Uterus (tissue), 2 donors: ENCODE measurements at regions not wholly inside any gene's neighbourhood (a gene's known extent, or its start where the extent isn't known, plus 50 kb on each side); places are given as distances from the start of the nearest gene placed in this dataset.

Experiments used
- POLR2A ChIP-seq, 2 donors: fragments of 450-650 bp; IDR thresholded peaks; one replicate each; pipeline ENCODE4 v1.6.1; 2016; ENCODE audit warnings: antibody characterized with exemption in 2 of 2, mild to moderate bottlenecking in 1 of 2, moderate library complexity in 1 of 2
- TF ChIP-seq, protein P1 (sequence below), 4 experiments: fragments of 200-600 bp in 2 of 4; fragments of 450-650 bp in 2 of 4; sonication (generic) in 2 of 4; IDR thresholded peaks; one replicate each; pipeline ENCODE4 v1.5.1; 2016 to 2019; ENCODE audit warnings: antibody characterized with exemption in 4 of 4, mild to moderate bottlenecking in 2 of 4, moderate library complexity in 1 of 4

DNA sequence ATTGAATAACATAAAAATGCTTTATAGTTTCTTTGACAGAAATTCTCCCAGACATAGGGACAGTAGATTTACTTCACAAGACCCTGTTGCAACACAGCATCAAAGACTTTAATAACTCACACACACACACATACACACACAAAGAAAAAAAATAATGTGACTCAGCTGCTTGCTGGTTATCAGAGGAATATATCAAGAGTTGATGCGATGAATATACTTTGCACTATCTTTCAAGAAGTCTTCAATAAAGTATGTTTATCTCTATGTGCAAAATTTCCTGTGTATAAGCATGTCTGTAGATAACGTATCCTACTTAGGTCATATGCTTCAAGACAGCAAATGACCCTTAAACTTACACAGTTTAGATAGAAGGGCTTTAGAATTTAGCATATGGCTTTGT is 243.1 kb downstream of the ARL4A start:
- TF ChIP-seq, protein P1, sequence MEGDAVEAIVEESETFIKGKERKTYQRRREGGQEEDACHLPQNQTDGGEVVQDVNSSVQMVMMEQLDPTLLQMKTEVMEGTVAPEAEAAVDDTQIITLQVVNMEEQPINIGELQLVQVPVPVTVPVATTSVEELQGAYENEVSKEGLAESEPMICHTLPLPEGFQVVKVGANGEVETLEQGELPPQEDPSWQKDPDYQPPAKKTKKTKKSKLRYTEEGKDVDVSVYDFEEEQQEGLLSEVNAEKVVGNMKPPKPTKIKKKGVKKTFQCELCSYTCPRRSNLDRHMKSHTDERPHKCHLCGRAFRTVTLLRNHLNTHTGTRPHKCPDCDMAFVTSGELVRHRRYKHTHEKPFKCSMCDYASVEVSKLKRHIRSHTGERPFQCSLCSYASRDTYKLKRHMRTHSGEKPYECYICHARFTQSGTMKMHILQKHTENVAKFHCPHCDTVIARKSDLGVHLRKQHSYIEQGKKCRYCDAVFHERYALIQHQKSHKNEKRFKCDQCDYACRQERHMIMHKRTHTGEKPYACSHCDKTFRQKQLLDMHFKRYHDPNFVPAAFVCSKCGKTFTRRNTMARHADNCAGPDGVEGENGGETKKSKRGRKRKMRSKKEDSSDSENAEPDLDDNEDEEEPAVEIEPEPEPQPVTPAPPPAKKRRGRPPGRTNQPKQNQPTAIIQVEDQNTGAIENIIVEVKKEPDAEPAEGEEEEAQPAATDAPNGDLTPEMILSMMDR (IDR thresholded peaks at IDR 0.05), result no peak
- no peak for TF ChIP-seq POLR2A (IDR thresholded peaks at IDR 0.05)
